GM12891 (cell line): ENCODE measurements at regions not wholly inside any gene's neighbourhood (a gene's known extent, or its start where the extent isn't known, plus 50 kb on each side); places are given as distances from the start of the nearest gene placed in this dataset.

Experiments used
- POLR2A ChIP-seq: IDR thresholded peaks from 2 replicates; pipeline ENCODE4 v1.6.1; 2011; ENCODE audit warnings: low read depth, low read length, control low read depth
- TAF1 ChIP-seq: IDR thresholded peaks from 2 replicates; pipeline ENCODE4 v1.6.1; 2011; ENCODE audit warnings: low read depth, low read length, control low read depth

DNA sequence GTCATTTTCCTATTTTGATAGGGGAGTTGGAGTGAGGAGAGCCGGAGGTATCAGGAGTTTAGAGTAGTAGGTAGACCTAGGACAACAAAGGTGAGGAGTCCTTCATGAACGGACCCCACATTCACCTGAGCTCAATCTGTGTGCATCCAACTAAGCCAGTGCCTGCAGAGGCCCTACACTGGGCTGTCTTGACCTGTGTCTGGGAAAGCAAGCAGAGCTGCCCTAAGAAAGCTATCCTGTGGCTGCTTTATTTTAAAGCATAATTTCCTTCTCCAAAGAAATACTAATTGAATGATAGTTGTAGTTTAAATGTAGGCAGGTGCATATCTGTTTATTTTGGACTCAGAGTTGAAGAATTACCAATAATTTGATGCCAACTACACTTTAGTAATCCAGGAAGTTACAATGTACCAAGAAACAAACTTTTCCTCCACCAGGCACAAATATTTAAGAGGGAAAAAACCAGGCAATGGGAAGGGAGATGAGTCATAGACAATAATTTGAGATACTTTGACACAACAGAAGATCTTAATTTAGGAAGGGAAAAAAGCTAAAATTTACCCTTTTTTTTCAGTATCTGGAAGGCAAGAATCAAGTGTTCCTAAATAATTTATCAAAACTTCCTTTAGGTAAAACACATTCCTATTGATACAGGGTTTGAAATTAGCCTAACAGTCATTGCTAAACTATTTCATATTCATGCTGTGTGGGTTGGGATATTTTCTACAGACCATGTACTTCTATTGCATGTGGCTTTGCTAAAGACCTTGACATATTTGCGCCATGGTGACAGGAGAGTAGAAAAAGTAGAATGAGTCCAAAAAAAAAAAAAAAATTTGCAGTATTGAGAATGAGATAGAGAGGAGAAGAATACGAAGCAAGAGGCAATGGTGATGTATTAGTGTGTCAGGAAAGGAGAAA lies 376.6 kb upstream of the TUSC1 start:
- TF ChIP-seq POLR2A: no peak
- no peak for TF ChIP-seq TAF1
